ENCODE measurements at regions not wholly inside any gene's neighbourhood (a gene's known extent, or its start where the extent isn't known, plus 50 kb on each side); places are given as distances from the start of the nearest gene placed in this dataset.

GRCh38 chr1:198825254-198825653 is 186.4 kb downstream of the PTPRC start:
- Mint-ChIP-seq H3K27me3 (ENCODE audit: insufficient read depth, unreplicated experiment) (no peaks in the 10 kb centered on the region), H3K4me3 (ENCODE audit: unreplicated experiment) (no peak overlapping the region), H3K4me1 (ENCODE audit: low read depth, unreplicated experiment) (no peaks in the 10 kb centered on the region), H3K36me3 (ENCODE audit: insufficient read depth, unreplicated experiment) (no peaks in the 10 kb centered on the region), H3K27ac (ENCODE audit: unreplicated experiment) (no peak overlapping the region), H3K9me3 (ENCODE audit: unreplicated experiment) (no peaks in the 10 kb centered on the region)
- no peaks in the 10 kb centered on the region; the same call in 1 of the 2 replicates for H3K4me1 ChIP-seq
- H3K36me3 ChIP-seq (ENCODE audit: control insufficient read depth, insufficient read depth, low read length): no peaks in the 10 kb centered on the region
- ChIA-PET CTCF (no interaction called here), POLR2A (no interaction called here)
- TF ChIP-seq CTCF (IDR thresholded peaks at IDR 0.05; ENCODE audit: insufficient read depth in 1 of 2, low read depth in 1 of 2, low read length in 1 of 2, severe bottlenecking in 1 of 2, unreplicated experiment in 1 of 2): no peak
- DNase-seq: no peak
- no peaks in the 10 kb centered on the region for H3K9me3 ChIP-seq
- no peak overlapping the region for H3K4me3 ChIP-seq (ENCODE audit: low read depth, low read length)
- no TSS peak for BruUV-seq (replicated peaks)
- H3K27me3 ChIP-seq (replicated peaks; ENCODE audit: control insufficient read depth, insufficient read depth, low read length): no peaks in the 10 kb centered on the region
- intact Hi-C loops (cut with micrococcal nuclease; ENCODE audit: unreplicated experiment): loop anchor here (5.0 kb wide), 1 partner anchor 287 kb away; no protein-coding TSS in a partner anchor

- Histone ChIP-seq H3K4me1 (no peaks in the 10 kb centered on the region; the same call in 1 of the 2 replicates), H3K9me3 (no peaks in the 10 kb centered on the region), H3K4me3 (ENCODE audit: low read depth, low read length) (no peak overlapping the region), H3K27me3 (replicated peaks; ENCODE audit: control insufficient read depth, insufficient read depth, low read length) (no peaks in the 10 kb centered on the region), H3K36me3 (ENCODE audit: control insufficient read depth, insufficient read depth, low read length) (no peaks in the 10 kb centered on the region)
- H3K9me3 Mint-ChIP-seq (ENCODE audit: unreplicated experiment): no peaks in the 10 kb centered on the region
- H3K27me3 Mint-ChIP-seq (ENCODE audit: insufficient read depth, unreplicated experiment): no peaks in the 10 kb centered on the region
- CTCF ChIA-PET: no interaction called here
- H3K27ac Mint-ChIP-seq (ENCODE audit: unreplicated experiment): no peak overlapping the region
- TF ChIP-seq CTCF (IDR thresholded peaks at IDR 0.05; ENCODE audit: insufficient read depth in 1 of 2, low read depth in 1 of 2, low read length in 1 of 2, severe bottlenecking in 1 of 2, unreplicated experiment in 1 of 2): no peak
- POLR2A ChIA-PET: no interaction called here
- no TSS peak for BruUV-seq (replicated peaks)
- no peaks in the 10 kb centered on the region for H3K4me1 Mint-ChIP-seq (ENCODE audit: low read depth, unreplicated experiment)
- intact Hi-C loops (cut with micrococcal nuclease; ENCODE audit: unreplicated experiment): loop anchor here (5.0 kb wide), 1 partner anchor 283 kb away; no protein-coding TSS in a partner anchor
- no peak overlapping the region for H3K4me3 Mint-ChIP-seq (ENCODE audit: unreplicated experiment)
- DNase-seq: no peak
- H3K36me3 Mint-ChIP-seq (ENCODE audit: insufficient read depth, unreplicated experiment): no peaks in the 10 kb centered on the region
These were observed 190.5 kb downstream of the PTPRC start for GRCh38 chr1:198829356-198829755.

- Histone ChIP-seq H3K27me3 (replicated peaks; ENCODE audit: control insufficient read depth, insufficient read depth, low read length) (no peaks in the 10 kb centered on the region), H3K4me1 (no peaks in the 10 kb centered on the region; the same call in 1 of the 2 replicates), H3K36me3 (ENCODE audit: control insufficient read depth, insufficient read depth, low read length) (no peaks in the 10 kb centered on the region), H3K9me3 (no peaks in the 10 kb centered on the region), H3K4me3 (ENCODE audit: low read depth, low read length) (no peak overlapping the region)
- intact Hi-C loops (cut with micrococcal nuclease; ENCODE audit: unreplicated experiment): loop anchor here (5.0 kb wide), 1 partner anchor 282 kb away; no protein-coding TSS in a partner anchor
- no TSS peak for BruUV-seq (replicated peaks)
- CTCF ChIA-PET: no interaction called here
- TF ChIP-seq CTCF (IDR thresholded peaks at IDR 0.05; ENCODE audit: insufficient read depth in 1 of 2, low read depth in 1 of 2, low read length in 1 of 2, severe bottlenecking in 1 of 2, unreplicated experiment in 1 of 2): no peak
- no peaks in the 10 kb centered on the region for H3K27me3 Mint-ChIP-seq (ENCODE audit: insufficient read depth, unreplicated experiment)
- H3K27ac Mint-ChIP-seq (ENCODE audit: unreplicated experiment): no peak overlapping the region
- no peaks in the 10 kb centered on the region for H3K4me1 Mint-ChIP-seq (ENCODE audit: low read depth, unreplicated experiment)
- no peak for DNase-seq
- H3K4me3 Mint-ChIP-seq (ENCODE audit: unreplicated experiment): no peak overlapping the region
- H3K9me3 Mint-ChIP-seq (ENCODE audit: unreplicated experiment): no peaks in the 10 kb centered on the region
- H3K36me3 Mint-ChIP-seq (ENCODE audit: insufficient read depth, unreplicated experiment): no peaks in the 10 kb centered on the region
- POLR2A ChIA-PET: no interaction called here
These were observed 191.1 kb downstream of the PTPRC start for GRCh38 chr1:198829944-198830343.

Measured in Caco-2 (cell line).